SK-N-MC (cell line): ENCODE measurements at regions not wholly inside any gene's neighbourhood (a gene's known extent, or its start where the extent isn't known, plus 50 kb on each side); places are given as distances from the start of the nearest gene placed in this dataset.
"Not testable (repeated sequence)": the region's sequence is repeated elsewhere in the genome, so short reads cannot be mapped to it uniquely, and the experiment has no call there.

Experiments
- DNase-seq: peaks from one replicate; pipeline ENCODE4 v3.0.0-alpha.2; 2011; ENCODE audit warnings: low read depth, low spot score
- H3K27ac ChIP-seq: fragments of 200-600 bp; sonication (generic); 2 replicates; pipeline ENCODE4 v1.5.1; 2016; ENCODE audit warnings: mixed run types
- H3K36me3 ChIP-seq: fragments of 200-600 bp; sonication (generic); 2 replicates; pipeline ENCODE4 v1.6.1; 2017; ENCODE audit warnings: antibody characterized with exemption, low read length, mixed read lengths; ENCODE audit not compliant: insufficient read depth
- H3K4me3 ChIP-seq: fragments of 200-600 bp; sonication (generic); 2 replicates; pipeline ENCODE4 v1.5.1; 2016
- H3K9ac ChIP-seq: fragments of 200-600 bp; sonication (generic); 2 replicates; pipeline ENCODE4 v1.8.0; 2017; ENCODE audit warnings: mixed run types, mixed read lengths; ENCODE audit not compliant: insufficient read length
- H3K9me3 ChIP-seq: fragments of 200-600 bp; sonication (generic); 2 replicates; pipeline ENCODE4 v1.6.1; 2017; ENCODE audit warnings: low read depth, mild to moderate bottlenecking, antibody characterized with exemption, low read length, moderate library complexity, mixed read lengths
- EZH2 ChIP-seq: fragments of 200-600 bp; sonication (generic); IDR thresholded peaks from one replicate; pipeline ENCODE4 v1.6.1; 2017; ENCODE audit warnings: antibody characterized with exemption
- FOXP2 ChIP-seq: optimal IDR thresholded peaks from 2 replicates; pipeline ENCODE3; 2011; ENCODE audit warnings: mild to moderate bottlenecking, moderate library complexity; ENCODE audit not compliant: insufficient read depth; ENCODE audit errors: extremely low read length, control extremely low read depth
- POLR2AphosphoS5 ChIP-seq: IDR thresholded peaks from 2 replicates; pipeline ENCODE4 v1.6.1; 2012; ENCODE audit warnings: mild to moderate bottlenecking, low read depth, low read length, borderline replicate concordance

DNA sequence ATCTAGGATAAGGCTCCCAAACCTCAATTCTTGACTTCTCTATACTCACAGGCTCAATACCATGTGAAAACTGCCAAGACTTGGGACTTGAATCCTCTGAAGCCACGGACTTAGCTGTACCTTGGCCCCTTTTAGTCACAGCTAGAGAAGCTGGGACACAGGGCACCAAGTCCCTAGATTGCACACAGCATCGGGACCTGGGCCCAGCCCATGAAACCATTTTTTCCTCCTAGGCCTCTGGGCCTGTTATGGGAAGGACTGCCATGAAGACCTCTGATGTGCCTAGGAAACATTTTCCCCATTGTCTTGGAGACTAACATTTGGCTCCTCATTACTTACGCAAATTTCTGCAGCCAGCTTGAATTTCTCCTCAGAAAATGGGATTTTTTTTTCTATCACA lies 1011.8 kb upstream of the DDX18 start:
- no peak overlapping the region for H3K4me3 ChIP-seq
- TF ChIP-seq EZH2: no peak
- TF ChIP-seq POLR2AphosphoS5: no peak
- TF ChIP-seq FOXP2: no peak
- no peaks in the 10 kb centered on the region for H3K9me3 ChIP-seq
- no peak overlapping the region for H3K9ac ChIP-seq
- no peaks in the 10 kb centered on the region for H3K36me3 ChIP-seq
- DNase-seq: no peak
- no peak overlapping the region for H3K27ac ChIP-seq

DNA sequence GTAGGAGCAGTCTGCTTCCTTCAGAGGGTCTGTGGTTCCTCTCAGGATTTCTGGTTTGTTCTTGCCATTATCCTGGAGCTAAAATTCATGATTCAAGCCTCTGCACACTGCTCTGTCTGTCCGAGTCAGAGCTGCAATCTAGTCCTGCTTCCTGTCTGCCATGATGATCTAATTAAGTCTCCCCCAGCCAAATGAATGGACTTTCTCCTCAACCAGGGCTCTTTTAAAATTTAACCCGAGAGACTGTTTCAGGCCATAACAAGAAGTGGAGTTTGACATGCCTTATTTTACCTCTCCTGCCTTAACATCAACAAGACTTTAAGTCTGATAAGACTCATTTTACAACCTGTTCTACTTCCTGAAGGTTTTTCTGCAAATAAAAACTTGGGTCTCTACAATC lies 1009.6 kb upstream of the DDX18 start:
- DNase-seq: no peak
- no peak overlapping the region for H3K9ac ChIP-seq
- no peak overlapping the region for H3K27ac ChIP-seq
- no peaks in the 10 kb centered on the region for H3K36me3 ChIP-seq
- TF ChIP-seq FOXP2: no peak
- H3K9me3 ChIP-seq: no peaks in the 10 kb centered on the region
- H3K4me3 ChIP-seq: no peak overlapping the region

DNA sequence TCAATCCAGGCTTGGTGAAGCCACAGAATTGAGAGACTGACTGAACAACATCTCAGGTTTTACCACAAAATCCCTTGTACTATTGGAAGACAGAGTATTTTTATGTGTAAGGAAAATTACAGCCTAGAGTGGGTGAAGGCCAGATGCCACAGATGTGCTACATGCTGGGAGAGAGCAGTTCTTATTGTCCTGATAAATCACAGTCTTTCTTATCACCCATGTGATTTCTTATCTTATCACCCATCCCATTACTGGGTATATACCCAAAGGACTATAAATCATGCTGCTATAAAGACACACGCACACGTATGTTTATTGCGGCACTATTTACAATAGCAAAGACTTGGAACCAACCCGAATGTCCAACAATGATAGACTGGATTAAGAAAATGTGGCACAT lies 1008.0 kb upstream of the DDX18 start:
- not testable (repeated sequence) for H3K4me3 ChIP-seq, H3K9ac ChIP-seq, H3K9me3 ChIP-seq, H3K36me3 ChIP-seq, H3K27ac ChIP-seq, DNase-seq

DNA sequence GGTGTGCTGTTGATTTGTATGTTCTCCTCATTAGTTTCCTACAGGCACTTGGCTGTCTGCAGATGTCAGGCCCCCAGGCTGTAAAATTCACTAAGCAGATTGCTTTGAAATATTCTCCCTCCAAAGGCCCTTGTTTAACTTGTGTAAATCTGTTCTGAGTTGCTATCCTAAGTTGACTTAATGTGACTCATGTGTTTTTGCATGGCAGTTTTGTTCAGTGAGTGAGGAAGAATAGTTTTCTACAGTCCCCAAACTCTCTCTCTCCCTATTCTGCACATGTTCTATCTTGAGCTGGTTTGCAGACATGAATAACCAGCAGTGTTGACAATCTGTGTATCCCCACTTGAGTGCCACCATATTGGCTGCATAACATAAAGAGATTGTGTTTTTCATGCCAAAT lies 1005.4 kb upstream of the DDX18 start:
- no peak overlapping the region for H3K27ac ChIP-seq
- TF ChIP-seq FOXP2 (no peak), EZH2 (no peak), POLR2AphosphoS5 (no peak)
- H3K36me3 ChIP-seq: no peaks in the 10 kb centered on the region
- H3K4me3 ChIP-seq: no peak overlapping the region
- no peak overlapping the region for H3K9ac ChIP-seq
- no peak for DNase-seq
- H3K9me3 ChIP-seq: no peaks in the 10 kb centered on the region

DNA sequence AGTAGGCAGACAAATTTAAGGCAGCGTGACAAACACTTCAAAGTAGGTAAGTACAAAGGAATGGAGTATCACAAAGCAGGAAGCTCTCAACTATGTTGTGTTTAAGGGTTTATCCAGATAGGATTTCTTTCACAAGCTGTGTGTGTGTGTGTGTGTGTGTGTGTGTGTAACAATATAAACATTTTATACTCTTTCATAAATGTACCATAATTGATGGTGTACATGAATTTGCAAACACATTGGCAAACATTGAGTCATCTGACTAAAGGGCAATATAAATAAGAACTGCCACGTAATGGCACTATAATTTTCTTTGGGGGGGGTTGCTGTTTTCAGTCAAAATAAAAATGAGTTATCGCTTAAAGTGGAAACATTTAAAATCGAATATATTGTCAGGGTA lies 1004.4 kb upstream of the DDX18 start:
- Histone ChIP-seq H3K9me3 (no peaks in the 10 kb centered on the region), H3K36me3 (no peaks in the 10 kb centered on the region), H3K4me3 (no peak overlapping the region), H3K9ac (no peak overlapping the region), H3K27ac (no peak overlapping the region)
- no peak for DNase-seq
- no peak for TF ChIP-seq FOXP2
- TF ChIP-seq POLR2AphosphoS5: no peak
- TF ChIP-seq EZH2: no peak

DNA sequence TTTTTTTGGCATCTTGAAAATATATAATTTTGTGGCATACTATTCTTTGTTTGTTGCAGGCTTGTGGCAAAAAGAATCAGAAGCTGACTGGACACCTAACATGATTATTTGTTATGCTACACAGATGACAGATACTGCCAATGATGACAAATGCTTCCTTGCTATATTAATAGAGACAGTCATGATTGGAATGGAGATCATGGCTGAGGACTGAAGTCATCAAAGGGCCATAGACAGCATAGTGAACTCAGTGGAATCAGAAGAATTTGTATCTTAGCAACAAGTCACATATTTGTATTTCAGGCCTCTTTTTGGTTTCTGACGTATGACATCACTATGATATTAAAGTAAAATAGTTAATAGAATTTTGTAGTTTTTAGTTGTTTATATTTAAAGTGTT lies 1003.8 kb upstream of the DDX18 start:
- no peak for TF ChIP-seq EZH2
- no peak for TF ChIP-seq POLR2AphosphoS5
- no peak for TF ChIP-seq FOXP2
- no peaks in the 10 kb centered on the region for H3K9me3 ChIP-seq
- H3K27ac ChIP-seq: no peak overlapping the region
- no peak overlapping the region for H3K9ac ChIP-seq
- H3K36me3 ChIP-seq: no peaks in the 10 kb centered on the region
- no peak for DNase-seq
- no peak overlapping the region for H3K4me3 ChIP-seq

DNA sequence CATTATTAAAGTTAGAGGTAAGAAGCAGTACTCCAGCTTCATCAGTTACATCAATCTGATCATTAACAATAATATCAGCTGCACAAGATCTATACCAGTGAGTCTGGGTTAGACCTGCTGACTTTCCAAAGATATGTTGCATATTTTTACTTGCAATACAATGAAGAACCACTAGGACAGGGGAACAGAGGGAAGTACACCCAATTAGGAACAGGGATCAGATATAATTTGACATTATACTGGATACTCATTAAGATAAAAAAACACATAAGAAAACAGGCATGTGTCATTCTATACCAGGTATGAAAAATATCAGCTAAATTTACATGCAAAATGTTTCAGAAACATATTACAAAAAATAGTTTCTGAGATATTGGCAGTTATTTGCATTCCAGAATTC lies 995.1 kb upstream of the DDX18 start:
- no peak for TF ChIP-seq POLR2AphosphoS5
- TF ChIP-seq EZH2: no peak
- no peak for TF ChIP-seq FOXP2
- H3K27ac ChIP-seq: no peak overlapping the region
- no peak overlapping the region for H3K9ac ChIP-seq
- DNase-seq: no peak
- H3K4me3 ChIP-seq: no peak overlapping the region
- H3K36me3 ChIP-seq: no peaks in the 10 kb centered on the region
- H3K9me3 ChIP-seq: no peaks in the 10 kb centered on the region

DNA sequence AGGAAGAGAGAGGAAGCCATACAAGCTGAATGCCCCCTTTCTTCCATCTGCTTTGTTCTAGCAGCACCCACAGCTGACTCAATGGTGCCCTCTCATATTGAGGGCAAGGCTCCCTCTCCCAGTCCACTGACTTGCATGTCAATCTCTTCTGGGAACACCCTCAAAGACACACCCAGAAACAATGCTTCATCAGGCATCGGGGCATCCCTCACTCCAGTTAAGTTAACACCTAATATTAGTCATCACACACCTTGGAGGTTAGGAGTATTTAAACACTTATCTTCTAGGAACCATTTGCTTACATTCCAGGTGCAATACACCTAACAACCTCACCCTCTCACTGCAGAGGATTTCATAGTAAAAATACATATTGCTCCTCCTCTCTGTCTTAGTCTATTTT lies 993.5 kb upstream of the DDX18 start:
- TF ChIP-seq EZH2 (no peak), POLR2AphosphoS5 (no peak), FOXP2 (no peak)
- Histone ChIP-seq H3K27ac (no peak overlapping the region), H3K9me3 (no peaks in the 10 kb centered on the region), H3K4me3 (no peak overlapping the region), H3K36me3 (no peaks in the 10 kb centered on the region), H3K9ac (no peak overlapping the region)
- DNase-seq: no peak

DNA sequence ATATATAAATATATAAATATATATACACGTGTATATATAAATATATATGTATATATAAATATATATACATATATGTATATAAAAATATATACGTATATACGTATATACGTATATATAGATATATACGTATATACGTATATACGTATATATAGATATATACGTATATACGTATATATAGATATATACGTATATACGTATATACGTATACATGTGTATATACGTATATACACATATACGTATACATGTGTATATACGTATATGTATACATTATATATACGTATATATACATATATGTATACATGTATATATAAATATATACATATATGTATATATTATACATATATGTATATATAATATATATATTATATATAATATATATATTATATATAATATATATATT lies 984.9 kb upstream of the DDX18 start:
- not testable (repeated sequence) for H3K9ac ChIP-seq, DNase-seq, H3K4me3 ChIP-seq, H3K36me3 ChIP-seq, H3K27ac ChIP-seq, H3K9me3 ChIP-seq

DNA sequence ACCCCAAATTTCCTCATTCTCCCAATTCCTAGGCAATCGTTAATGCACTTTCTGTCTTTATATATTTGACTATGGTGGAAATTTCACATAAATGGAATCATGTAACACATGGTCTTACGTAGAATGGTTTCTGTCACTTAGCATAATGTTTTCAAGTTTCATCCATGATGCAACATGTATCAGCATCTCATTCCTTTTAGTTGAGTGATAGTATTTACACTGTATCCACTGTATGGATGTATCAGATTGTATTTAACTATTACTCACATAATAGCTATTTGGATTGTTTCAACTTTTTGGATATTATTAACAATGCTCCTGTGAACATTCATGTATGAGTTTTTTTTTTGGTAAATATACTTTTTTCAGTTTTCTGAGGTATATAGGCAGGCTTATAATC lies 982.3 kb upstream of the DDX18 start:
- H3K4me3 ChIP-seq: no peak overlapping the region
- no peak for TF ChIP-seq EZH2
- no peak for TF ChIP-seq POLR2AphosphoS5
- TF ChIP-seq FOXP2: no peak
- H3K9me3 ChIP-seq: no peaks in the 10 kb centered on the region
- no peak for DNase-seq
- no peak overlapping the region for H3K9ac ChIP-seq
- no peaks in the 10 kb centered on the region for H3K36me3 ChIP-seq
- no peak overlapping the region for H3K27ac ChIP-seq
